Spleen (tissue), 7 donors: ENCODE measurements at regions not wholly inside any gene's neighbourhood (a gene's known extent, or its start where the extent isn't known, plus 50 kb on each side); places are given as distances from the start of the nearest gene placed in this dataset.
"Not testable (repeated sequence)": the region's sequence is repeated elsewhere in the genome, so short reads cannot be mapped to it uniquely, and the experiment has no call there.

ENCODE experiments used
- POLR2A ChIP-seq, 3 donors: fragments of 450-650 bp; IDR thresholded peaks; one replicate each; pipeline ENCODE4 v1.5.1; 2017; ENCODE audit warnings: antibody characterized with exemption in 3 of 3, mild to moderate bottlenecking in 1 of 3
- TF ChIP-seq, protein P1 (sequence below), 11 experiments: fragments of 200-600 bp in 7 of 11; fragments of 450-650 bp in 4 of 11; sonication (generic) in 4 of 11; IDR thresholded peaks in 8 of 11; conservative IDR thresholded peaks in 3 of 11; 1 replicate in 7 of 11; 2 replicates in 4 of 11; pipeline versions ENCODE4 v1.4.0 to v1.8.0; 2016 to 2021; ENCODE audit warnings: antibody characterized with exemption in 11 of 11, inconsistent platforms in 4 of 11, mild to moderate bottlenecking in 1 of 11
- donor health status: DM: no; HTN: no; CAD: no; lungs with moderate emphysema.
- donor health status: DM: no; HTN: no; CAD: no.
- donor health status: DM: no; HTN: no; CAD: no.

DNA sequence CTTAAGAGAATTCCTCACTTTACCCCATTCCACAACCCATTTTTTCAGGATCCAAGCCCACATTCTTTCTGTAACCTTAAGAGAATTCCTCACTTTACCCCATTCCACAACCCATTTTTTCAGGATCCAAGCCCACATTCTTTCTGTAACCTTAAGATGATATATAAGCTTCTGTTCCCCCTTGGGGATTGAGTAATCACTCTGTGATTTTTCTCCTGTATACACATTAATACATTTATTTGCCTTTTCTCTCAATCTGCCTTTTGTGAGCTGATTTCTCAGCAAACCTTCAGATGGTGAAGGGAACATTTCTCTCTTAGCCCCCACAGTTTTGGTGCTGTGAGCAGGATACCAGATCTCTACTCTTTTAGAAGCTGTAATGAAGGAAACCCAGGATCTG, 494.1 kb downstream of the TMEM135 start:
- TF ChIP-seq, protein P1, sequence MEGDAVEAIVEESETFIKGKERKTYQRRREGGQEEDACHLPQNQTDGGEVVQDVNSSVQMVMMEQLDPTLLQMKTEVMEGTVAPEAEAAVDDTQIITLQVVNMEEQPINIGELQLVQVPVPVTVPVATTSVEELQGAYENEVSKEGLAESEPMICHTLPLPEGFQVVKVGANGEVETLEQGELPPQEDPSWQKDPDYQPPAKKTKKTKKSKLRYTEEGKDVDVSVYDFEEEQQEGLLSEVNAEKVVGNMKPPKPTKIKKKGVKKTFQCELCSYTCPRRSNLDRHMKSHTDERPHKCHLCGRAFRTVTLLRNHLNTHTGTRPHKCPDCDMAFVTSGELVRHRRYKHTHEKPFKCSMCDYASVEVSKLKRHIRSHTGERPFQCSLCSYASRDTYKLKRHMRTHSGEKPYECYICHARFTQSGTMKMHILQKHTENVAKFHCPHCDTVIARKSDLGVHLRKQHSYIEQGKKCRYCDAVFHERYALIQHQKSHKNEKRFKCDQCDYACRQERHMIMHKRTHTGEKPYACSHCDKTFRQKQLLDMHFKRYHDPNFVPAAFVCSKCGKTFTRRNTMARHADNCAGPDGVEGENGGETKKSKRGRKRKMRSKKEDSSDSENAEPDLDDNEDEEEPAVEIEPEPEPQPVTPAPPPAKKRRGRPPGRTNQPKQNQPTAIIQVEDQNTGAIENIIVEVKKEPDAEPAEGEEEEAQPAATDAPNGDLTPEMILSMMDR (IDR thresholded peaks at IDR 0.05 in 8 of 11, conservative IDR thresholded peaks at IDR 0.05 in 3 of 11), result not testable (repeated sequence)
- TF ChIP-seq POLR2A (IDR thresholded peaks at IDR 0.05), result not testable (repeated sequence)
